ENCODE measurements at regions not wholly inside any gene's neighbourhood (a gene's known extent, or its start where the extent isn't known, plus 50 kb on each side); places are given as distances from the start of the nearest gene placed in this dataset.
"Not testable (repeated sequence)": the region's sequence is repeated elsewhere in the genome, so short reads cannot be mapped to it uniquely, and the experiment has no call there.

GRCh38 chr7:67923286-67923685, 926.7 kb downstream of the TYW1 start:
- H3K27me3 ChIP-seq, result peaks cover 0 to 12% (median 0%) of the 10 kb centered on the region in 9 donors
- WGBS, 4 donors, result 89 to 92% (median 90%) methylated on average over 3 of the region's 3 CpGs
- DNase-seq (no peak), ATAC-seq (no peak)
- no peak overlapping the region for H3K4me3 ChIP-seq
- H3K9me3 ChIP-seq, result peaks cover 0 to 17% (median 0%) of the 10 kb centered on the region in 12 donors
- H3K4me1 ChIP-seq, result no peaks in the 10 kb centered on the region
- H3K36me3 ChIP-seq, result no peaks in the 10 kb centered on the region
- TF ChIP-seq POLR2A (IDR thresholded peaks at IDR 0.05) (no peak), CTCF (IDR thresholded peaks at IDR 0.05) (no peak)
- no peak overlapping the region for H3K27ac ChIP-seq
- intact Hi-C loops (cut with DNase I), result no loop called here

- TF ChIP-seq CTCF (IDR thresholded peaks at IDR 0.05) (no peak), POLR2A (IDR thresholded peaks at IDR 0.05) (no peak)
- Histone ChIP-seq H3K4me3 (no peak overlapping the region), H3K27me3 (peaks cover 0 to 2% (median 0%) of the 10 kb centered on the region in 9 donors), H3K36me3 (no peaks in the 10 kb centered on the region), H3K9me3 (no peaks in the 10 kb centered on the region), H3K4me1 (no peaks in the 10 kb centered on the region), H3K27ac (no peak overlapping the region)
- ATAC-seq (no peak), DNase-seq (no peak)
- 65 to 82% (median 79%) methylated on average over 5 of the region's 5 CpGs for WGBS, 4 donors
- intact Hi-C loops (cut with DNase I), result no loop called here
Observed at GRCh38 chr7:67928141-67928540, 931.5 kb downstream of the TYW1 start.

GRCh38 chr7:67936447-67936846, 939.8 kb downstream of the TYW1 start:
- H3K27ac ChIP-seq; H3K36me3 ChIP-seq; H3K4me1 ChIP-seq; DNase-seq; intact Hi-C loops (cut with DNase I); H3K4me3 ChIP-seq; H3K9me3 ChIP-seq; H3K27me3 ChIP-seq; ATAC-seq: not testable (repeated sequence)
- WGBS, 4 donors, result 76 to 82% (median 82%) methylated on average over 8 of the region's 8 CpGs

- H3K9me3 ChIP-seq, result no peaks in the 10 kb centered on the region
- no peaks in the 10 kb centered on the region for H3K36me3 ChIP-seq
- H3K27me3 ChIP-seq, result no peaks in the 10 kb centered on the region
- DNase-seq (no peak), ATAC-seq (no peak)
- TF ChIP-seq CTCF (IDR thresholded peaks at IDR 0.05) (no peak), POLR2A (IDR thresholded peaks at IDR 0.05) (no peak)
- no peak overlapping the region for H3K4me3 ChIP-seq
- WGBS, 4 donors, result 94 to 96% (median 95%) methylated on average over 13 of the region's 13 CpGs
- peaks cover 0 to 9% (median 0%) of the 10 kb centered on the region in 12 donors for H3K4me1 ChIP-seq
- no peak overlapping the region for H3K27ac ChIP-seq
- intact Hi-C loops (cut with DNase I), result no loop called here
Observed at GRCh38 chr7:67940400-67940799, 943.8 kb downstream of the TYW1 start.

GRCh38 chr7:67947191-67947590, 950.6 kb downstream of the TYW1 start:
- no peak for ATAC-seq
- Histone ChIP-seq H3K27ac (no peak overlapping the region), H3K4me3 (no peak overlapping the region), H3K36me3 (no peaks in the 10 kb centered on the region), H3K27me3 (peaks cover 0 to 7% (median 0%) of the 10 kb centered on the region in 9 donors), H3K4me1 (no peaks in the 10 kb centered on the region), H3K9me3 (no peaks in the 10 kb centered on the region)
- DNase-seq, result no peak
- WGBS, 4 donors, result 79 to 89% (median 87%) methylated on average over 2 of the region's 2 CpGs
- intact Hi-C loops (cut with DNase I), result no loop called here
- TF ChIP-seq CTCF (IDR thresholded peaks at IDR 0.05) (no peak), POLR2A (IDR thresholded peaks at IDR 0.05) (no peak)
